Coronary artery (tissue), 2 donors: ENCODE measurements at regions not wholly inside any gene's neighbourhood (a gene's known extent, or its start where the extent isn't known, plus 50 kb on each side); places are given as distances from the start of the nearest gene placed in this dataset.

Experiments
- DNase-seq: peaks from one replicate; pipeline ENCODE4 v3.0.0-alpha.2; 2017; ENCODE audit warnings: low spot score
- H3K27ac ChIP-seq, 2 donors: fragments of 200-600 bp; sonication (generic); one replicate each; pipeline ENCODE4 v1.5.1; 2016 to 2019
- H3K4me3 ChIP-seq: fragments of 200-600 bp; sonication (generic); 2 replicates; pipeline ENCODE4 v1.5.1; 2016; ENCODE audit warnings: mild to moderate bottlenecking, moderate library complexity
- TF ChIP-seq, protein P1 (sequence below): fragments of 200-600 bp; sonication (generic); IDR thresholded peaks from one replicate; pipeline ENCODE4 v1.5.1; 2019; ENCODE audit warnings: antibody characterized with exemption

DNA sequence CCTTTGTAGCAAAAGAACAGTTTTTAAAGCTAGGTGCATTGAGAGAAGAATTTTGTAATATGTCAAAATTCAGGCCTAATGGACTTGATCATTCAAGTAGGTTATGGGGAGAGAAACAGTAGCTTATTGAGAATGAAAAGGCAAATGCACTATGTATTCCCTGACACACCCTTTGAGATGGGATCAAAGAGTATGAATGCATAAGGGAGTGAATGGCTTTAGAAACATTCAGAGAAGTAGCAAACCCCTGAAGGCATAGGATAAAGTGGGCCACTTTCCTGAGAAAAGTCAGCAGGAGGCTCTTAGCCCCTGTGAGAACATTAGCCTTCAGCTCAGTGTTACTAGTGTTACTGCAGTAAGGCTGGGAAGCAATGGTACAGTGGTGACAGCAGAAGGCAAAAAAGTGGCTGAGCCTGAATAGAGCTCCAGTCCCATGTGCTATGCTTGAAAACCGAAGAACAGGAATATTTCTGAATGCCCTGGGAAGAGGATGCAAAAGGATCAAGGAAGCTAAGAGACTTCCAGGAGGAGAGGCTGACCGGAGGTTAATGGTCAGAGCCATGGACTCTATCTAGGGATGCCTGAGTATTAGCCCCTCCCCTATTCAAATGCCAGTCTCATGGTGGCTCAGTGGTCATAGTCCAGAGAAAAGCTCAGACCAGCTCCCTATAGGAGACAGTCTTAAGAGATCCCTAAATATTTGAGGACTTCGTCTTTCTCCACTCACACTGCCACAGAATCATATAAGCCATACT is 218.2 kb upstream of the SGO1 start:
- Histone ChIP-seq H3K27ac (no peak overlapping the region), H3K4me3 (no peak overlapping the region)
- no peak for DNase-seq
- TF ChIP-seq, protein P1, sequence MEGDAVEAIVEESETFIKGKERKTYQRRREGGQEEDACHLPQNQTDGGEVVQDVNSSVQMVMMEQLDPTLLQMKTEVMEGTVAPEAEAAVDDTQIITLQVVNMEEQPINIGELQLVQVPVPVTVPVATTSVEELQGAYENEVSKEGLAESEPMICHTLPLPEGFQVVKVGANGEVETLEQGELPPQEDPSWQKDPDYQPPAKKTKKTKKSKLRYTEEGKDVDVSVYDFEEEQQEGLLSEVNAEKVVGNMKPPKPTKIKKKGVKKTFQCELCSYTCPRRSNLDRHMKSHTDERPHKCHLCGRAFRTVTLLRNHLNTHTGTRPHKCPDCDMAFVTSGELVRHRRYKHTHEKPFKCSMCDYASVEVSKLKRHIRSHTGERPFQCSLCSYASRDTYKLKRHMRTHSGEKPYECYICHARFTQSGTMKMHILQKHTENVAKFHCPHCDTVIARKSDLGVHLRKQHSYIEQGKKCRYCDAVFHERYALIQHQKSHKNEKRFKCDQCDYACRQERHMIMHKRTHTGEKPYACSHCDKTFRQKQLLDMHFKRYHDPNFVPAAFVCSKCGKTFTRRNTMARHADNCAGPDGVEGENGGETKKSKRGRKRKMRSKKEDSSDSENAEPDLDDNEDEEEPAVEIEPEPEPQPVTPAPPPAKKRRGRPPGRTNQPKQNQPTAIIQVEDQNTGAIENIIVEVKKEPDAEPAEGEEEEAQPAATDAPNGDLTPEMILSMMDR = no peak

DNA sequence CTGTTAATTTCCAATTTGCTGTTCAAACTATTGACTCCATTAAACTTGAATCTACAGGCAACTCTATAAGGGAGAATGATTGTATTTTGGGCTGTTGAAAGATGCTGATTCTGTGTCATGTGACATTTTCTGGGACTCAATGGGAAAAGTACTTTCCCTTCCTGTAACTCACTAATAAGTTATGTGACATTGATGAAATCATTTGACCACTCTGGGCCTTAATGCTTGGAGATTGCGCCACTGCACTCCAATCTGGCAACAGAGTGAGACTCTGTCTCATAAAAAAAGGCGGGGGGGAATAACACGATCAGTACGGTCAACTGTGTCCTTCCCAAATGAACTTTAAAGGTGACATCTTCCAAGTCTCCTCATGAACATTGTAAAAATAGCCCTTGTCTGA is 215.2 kb upstream of the SGO1 start:
- TF ChIP-seq, protein P1 = no peak
- Histone ChIP-seq H3K4me3 (no peak overlapping the region), H3K27ac (no peak overlapping the region)
- no peak for DNase-seq

DNA sequence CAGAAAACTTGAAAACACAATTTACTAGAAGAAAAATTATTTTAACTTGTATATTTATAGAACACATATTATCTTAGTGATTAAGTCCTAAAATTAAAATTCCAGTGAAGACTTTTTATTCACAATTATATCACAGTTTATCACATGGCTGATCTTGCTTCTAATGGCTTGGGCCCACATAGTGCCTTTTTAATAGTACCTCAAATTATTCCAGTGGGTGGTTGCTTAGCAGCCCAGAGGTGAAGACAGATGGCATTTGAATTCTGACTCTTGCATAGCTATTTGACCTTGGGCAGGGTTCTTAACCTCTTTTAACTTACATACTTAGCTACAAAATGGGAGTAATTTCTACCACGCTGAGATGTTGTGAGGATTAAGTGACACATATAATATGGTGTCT is 214.7 kb upstream of the SGO1 start:
- H3K27ac ChIP-seq = no peak overlapping the region

DNA sequence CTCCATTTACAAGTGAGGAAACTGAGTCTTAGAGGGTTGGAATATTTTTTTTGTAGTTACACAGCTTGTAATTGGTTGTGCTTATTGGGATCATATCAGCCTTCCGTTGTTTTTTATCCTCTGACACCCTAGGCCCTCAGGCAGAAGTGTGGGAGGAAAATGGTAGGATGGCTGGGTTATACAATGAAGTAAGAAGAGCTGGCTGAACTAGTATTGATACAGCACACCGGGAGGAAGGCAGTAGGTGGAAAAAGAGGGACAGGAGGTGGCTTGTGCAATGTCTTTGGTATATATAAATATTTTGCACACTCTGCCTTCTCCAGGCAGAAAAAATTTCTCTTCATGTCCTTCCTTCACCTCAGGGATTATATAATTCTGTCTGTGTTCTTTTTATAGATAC is 214.3 kb upstream of the SGO1 start:
- TF ChIP-seq, protein P1 = no peak
- Histone ChIP-seq H3K4me3 (no peak overlapping the region), H3K27ac (no peak overlapping the region)
- DNase-seq = no peak

More for the DNA sequence above, 214.7 kb upstream of the SGO1 start:
- H3K4me3 ChIP-seq = no peak overlapping the region
- no peak for DNase-seq
- TF ChIP-seq, protein P1 = no peak

DNA sequence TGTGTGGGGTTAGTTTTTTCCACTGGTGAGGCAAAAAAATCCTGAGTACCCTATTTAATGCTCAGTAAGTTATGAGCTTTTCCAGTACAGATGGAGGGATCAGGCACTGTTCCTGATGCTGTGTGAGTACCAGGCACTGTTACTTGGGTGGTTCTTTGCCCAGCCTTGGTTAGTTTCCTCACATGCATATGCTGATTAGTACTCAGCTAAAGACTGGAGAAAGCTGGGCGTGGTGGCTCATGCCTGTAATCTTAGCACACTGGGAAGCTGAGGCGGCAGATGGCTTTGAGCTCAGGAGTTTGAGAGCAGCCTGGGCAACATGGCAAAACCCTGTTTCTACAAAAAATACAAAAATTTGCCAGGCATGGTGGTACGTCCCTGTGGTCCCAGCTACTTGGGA is 210.3 kb upstream of the SGO1 start:
- DNase-seq = no peak
- H3K27ac ChIP-seq = no peak overlapping the region
- H3K4me3 ChIP-seq = no peak overlapping the region
- TF ChIP-seq, protein P1 = no peak

DNA sequence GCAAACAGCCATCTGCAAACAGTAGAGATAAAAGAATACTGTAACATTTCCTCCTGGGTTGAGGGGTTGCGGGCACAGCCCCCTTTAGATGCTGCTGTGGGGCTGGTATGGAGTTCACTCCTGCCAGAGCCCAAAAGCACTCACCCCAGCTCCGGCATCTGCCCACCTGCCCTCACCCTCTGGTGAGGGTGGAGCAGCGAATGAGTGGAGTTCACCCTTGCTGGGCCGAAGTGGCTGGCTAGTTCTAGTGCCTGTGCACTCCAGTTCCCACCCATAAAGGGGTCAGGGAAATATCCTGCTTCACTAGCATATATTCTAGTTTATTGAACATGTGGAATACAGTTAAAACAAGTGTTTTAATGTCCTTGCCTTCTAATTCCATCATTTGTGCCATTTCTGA is 209.7 kb upstream of the SGO1 start:
- no peak for DNase-seq
- TF ChIP-seq, protein P1 = no peak

DNA sequence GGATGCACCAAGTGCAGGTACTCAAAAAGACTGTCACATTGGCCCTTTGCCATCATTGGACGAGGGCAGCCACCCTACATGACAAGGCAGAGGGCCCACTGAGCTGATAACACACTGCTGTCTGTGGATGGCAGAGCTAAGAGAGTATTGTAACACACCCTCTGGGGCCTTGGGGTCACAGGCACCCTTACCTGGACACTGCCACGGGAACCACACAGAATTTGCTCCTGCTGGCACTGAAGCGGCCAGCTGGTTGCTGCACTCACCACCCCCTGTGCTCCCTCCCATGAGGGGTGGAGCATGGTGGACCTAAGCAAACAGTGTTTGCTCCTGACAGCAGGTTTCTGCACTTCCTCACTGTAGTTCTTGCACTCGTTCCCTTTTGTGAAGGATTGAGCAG is 208.2 kb upstream of the SGO1 start:
- no peak for DNase-seq
- Histone ChIP-seq H3K27ac (no peak overlapping the region), H3K4me3 (no peak overlapping the region)
- TF ChIP-seq, protein P1 = no peak

More for the DNA sequence above, 209.7 kb upstream of the SGO1 start:
- Histone ChIP-seq H3K4me3 (no peak overlapping the region), H3K27ac (no peak overlapping the region)
